NCI-H146 (cell line): ENCODE measurements at regions not wholly inside any gene's neighbourhood (a gene's known extent, or its start where the extent isn't known, plus 50 kb on each side); places are given as distances from the start of the nearest gene placed in this dataset.
"Not testable (repeated sequence)": the region's sequence is repeated elsewhere in the genome, so short reads cannot be mapped to it uniquely, and the experiment has no call there.

ENCODE experiments used
- DNase-seq: peaks from one replicate; lab custom pipeline; 2025; lab: John Stamatoyannopoulos, UW

DNA sequence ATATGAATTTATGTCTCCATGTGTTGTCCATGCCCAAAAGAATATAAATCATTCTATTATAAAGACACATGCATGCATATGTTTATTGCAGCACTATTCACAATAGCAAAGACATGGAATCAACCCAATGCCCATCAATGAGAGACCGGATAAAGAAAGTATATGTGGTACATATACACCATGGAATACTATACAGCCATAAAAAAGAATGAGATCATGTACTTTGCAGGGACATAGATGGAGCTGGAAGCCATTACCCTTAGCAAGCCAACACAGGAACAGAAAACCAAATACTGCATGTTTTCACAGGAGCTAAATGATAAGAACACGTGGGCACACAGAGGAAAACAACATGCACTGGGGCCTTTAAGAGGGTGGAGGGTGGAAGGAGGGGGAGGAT lies 639.1 kb downstream of the GATA3 start:
- not testable (repeated sequence) for DNase-seq

DNA sequence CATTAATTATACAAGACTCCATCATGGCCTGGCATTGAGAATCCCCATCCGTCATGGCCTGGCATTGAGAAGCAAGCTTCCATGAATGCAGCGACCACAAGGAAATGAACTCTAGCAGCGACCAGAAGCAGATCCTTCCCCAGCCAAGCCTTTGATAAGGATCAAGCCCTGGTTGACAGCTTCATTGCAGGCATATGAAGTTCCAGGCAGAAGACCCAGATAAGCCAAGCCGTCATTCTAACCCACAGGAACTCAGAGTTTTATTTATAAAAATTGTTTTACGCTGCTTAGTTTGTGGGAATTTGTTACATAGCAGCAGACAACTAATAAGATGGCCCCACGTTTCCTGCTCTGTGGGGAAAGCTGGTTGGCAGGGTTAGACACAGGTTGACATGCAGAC lies 642.3 kb downstream of the GATA3 start:
- DNase-seq: no peak

DNA sequence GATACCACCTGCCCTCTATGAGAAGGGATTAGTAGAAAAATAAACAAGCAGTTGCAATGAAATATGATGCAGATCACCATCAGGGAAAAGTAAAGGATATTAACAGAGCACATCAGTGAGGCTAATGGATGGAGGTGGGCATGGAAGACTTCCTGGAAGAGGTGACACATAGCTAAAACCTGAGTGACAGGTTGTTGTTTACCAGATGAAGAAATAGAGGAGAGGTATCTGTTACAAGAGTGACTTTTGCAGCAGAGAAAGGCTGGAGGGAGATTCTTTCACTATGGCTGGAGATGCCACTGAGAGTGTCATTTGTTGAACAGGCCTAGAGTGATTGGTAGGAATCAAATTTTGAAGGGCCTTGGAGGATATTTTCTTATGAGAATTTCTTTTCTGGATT lies 646.2 kb downstream of the GATA3 start:
- DNase-seq: no peak

DNA sequence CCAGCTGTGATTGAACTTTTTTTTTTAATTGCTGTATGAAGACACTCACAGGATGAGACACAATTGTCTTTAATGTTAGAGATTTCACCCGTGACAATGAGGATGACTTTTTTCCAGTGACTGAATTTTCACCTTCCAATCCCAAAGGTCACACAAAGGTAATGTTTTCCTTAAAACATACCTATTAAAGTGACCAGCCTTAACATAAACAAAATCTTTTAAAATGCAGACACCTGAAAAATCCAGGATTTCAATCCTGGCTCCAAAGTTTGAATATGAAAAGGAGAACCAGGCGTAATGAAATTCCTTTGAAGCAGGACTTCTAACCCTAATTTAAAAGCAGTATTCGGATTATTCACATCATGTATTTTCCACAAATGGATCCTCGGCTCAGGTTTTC lies 647.7 kb downstream of the GATA3 start:
- no peak for DNase-seq

DNA sequence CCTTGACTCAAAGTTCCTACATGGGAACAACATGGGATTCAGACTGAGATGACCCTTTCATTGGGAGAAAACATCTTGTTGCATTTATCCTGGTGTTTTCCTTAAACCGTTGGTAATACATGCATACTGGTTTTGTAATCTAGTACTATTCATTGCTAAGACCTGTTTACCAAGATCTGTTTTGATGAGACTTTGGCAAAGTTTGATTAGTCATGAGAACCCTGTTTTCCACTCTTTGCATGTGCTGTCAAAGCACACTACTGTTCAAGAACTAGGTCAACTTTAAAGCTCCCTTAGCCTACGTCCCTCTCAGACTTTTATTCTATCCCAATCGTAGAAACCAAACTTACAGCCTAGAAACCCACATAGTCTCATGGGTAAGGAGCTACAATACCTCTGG lies 650.9 kb downstream of the GATA3 start:
- DNase-seq: no peak

DNA sequence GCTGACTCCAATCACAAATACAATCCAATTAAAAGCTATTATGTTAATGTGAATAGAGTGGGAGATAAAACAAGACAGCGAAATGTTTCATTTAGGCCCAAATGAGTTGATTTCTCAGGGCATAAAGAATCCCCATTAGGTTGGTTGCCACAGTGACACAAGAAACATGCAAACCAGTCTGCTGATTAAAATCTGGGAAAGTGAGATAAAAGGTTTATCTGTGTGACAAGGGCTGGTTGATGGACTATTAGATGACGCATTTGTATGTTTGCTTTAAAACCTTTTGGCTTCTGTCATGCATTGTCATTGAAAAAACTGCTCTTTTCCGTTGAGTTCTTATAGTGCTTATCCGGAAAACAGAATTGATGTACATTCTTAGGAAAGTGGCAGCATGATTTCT lies 658.2 kb downstream of the GATA3 start:
- no peak for DNase-seq

DNA sequence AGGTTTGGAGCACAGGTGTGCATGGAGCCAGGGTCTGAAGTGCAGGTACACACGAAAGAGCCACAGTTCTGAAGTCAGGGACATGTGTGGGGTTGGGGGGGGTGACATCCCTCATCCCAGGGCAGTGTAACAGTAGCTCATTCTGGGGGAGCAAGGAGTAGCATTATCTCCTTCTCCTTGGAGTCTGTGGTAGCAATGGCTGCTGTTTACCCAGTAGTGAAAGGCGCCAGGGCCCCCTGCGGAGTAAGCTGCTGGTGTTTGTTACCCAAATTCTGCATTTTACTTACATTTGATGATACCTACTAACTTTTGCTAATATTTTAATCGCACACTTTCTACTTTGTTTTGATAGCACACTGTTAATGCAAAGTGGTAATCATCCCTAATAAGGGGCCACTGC lies 665.5 kb downstream of the GATA3 start:
- DNase-seq: no peak

DNA sequence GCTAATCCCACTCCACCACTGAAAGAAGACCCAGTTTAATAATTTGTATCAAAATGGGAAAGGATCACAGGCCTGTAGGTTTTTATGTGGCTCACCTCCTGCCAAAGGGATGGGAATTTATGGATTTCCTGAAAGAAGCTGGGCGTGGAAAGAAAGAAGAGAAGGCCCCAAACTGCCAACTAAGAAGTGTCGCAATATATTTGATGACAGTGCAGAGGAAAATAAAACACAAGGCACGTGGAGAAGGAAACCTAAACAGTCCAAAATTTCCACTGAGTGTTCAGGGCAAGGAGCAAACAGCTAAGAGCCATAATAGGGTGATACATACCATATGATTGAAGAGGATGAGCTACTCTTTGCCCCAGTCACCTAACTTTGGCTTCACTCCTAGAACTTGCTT lies 667.2 kb downstream of the GATA3 start:
- DNase-seq: no peak

DNA sequence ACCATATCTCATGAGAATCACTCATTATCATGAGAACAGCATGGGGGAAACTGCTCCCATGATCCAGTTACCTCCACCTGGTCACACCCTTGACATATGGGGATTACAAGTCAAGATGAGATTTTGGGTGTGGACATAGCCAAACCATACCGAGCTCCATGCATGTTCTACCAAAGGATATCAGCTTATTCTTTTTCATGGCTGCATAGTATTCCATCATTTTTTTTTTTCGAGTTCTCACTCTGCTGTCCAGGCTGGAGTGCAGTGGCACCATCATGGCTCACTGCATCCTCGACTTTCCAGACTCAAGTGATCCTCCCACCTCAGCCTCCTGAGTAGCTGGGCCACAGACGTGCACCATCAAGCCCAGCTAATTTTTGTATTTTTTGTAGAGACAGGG lies 668.3 kb downstream of the GATA3 start:
- DNase-seq: no peak

DNA sequence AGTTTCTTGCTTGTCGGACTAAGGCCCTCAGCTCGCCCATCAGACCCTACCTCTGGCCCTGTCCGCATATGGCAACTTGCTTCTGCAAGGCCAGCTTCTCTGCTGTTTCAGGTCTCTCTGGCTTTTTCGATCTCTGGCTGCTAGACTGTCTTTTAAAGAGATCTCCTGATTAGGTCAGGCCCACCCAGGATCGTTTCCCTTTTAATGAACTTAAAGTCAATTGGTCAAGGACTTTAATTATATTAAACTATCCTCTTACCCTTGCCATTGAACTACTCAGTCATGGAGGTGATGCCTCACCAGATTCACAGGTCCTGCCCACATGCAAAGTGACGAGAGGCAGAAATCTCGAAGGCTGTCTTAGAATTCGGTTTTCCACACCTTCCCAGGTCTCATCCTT lies 670.9 kb downstream of the GATA3 start:
- no peak for DNase-seq

DNA sequence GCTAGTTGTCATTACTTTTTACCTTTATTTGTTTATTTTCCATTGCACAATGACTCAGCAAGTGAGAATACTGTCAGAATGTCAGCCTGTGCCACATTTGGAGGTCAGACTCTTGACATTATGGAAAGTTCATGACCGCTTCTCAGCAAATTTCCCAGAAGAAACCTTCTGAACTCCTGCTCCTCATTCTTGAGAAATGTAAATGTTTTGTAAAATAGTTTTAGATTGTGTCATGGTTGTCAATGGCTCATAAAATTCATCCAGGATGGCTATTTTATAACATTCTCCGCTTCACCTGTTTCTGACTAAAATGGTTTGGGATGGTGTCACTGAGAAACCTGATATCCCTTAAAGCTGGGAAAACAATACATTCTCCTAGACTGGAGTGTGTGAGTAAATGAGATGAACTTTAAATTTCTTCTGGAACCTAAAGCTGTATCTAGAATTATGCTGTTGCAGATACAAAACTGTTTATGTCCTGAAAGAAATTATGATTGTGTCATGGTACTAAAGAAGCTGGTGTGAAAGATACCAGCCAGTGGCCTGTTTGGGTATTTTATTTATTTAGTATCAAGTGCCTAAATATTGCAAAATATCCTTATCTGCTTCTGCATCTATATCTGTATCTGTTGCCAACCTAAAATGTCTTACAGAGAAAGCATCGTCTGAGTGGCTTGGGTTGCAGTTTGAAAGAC lies 671.7 kb downstream of the GATA3 start:
- no peak for DNase-seq

DNA sequence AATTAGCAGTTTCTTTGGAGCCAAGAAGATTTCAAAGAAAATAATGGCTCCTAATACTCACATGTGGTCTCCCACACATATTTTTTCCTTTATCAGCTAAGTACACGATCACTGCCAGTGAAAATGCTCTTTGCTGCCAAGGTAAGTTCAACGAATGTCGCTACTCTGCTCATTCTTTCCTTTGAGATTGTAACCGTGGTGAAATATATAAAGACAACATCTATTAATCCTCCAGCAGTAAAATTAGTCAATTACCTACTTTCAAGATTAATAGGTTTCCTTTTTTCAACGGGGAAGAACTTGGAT lies 672.2 kb downstream of the GATA3 start:
- no peak for DNase-seq

DNA sequence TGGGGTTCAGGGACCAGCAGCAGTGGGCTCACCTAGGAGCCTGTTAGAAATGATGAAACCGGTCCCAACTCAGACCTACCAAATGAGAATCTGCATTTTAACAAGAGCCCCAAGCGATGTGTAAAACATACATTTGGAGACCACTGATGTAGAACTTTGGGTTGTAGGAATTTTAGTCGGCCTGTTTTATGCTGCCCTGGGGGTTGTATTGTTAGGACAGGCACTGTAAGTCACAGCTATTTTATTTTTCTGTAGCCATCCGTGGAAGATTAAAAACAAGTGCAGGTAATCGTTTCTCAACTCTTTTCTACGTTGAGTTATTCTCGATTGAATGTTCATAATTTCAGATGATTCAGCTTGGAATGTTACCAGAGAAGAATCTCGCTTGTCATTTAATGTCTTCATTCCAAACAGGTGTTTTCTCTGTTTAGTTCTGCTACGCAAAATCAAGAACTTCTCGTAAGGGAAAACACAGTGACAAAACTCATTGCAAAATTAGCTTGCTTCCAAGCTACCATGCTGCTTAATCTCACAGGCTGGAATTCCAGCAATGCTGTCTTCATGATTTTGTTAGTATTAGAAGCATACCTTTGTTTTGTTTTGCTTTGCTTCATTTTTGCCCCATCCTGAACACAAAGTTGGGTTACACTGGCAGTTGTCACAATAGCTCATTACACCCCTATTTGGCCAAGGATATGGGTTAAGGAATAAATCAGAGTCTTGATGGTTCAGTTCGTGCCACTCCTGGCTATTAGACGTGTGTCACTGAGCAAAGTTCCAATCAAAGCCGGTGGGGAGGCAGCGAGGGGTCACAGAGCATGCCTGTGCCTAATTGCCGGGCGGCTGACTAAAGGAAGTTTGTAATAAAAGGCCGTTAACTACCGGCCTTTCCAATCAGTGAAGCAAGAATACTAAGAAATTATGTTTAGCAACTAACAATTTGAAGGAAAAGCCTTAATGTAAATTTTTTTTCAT lies 676.9 kb downstream of the GATA3 start:
- DNase-seq: no peak

DNA sequence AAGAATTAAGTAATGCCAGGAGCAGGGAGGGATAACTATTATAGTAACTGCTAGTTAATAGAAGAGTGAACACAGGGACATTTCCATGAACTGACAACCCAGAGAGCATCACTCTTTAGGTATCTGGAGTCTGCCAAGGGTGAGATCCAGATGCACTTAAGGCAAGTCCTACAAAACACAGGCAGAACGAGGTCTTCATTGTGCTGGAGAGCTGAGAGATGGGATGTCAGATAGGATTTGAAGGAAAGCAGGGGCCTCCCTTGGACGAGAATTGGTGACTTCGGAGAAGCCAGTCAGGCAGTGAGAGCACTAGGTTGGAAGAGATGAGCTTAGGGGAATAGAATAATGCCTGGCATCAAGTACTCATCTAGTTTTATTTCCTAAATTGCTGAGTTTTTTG lies 684.5 kb downstream of the GATA3 start:
- no peak for DNase-seq

DNA sequence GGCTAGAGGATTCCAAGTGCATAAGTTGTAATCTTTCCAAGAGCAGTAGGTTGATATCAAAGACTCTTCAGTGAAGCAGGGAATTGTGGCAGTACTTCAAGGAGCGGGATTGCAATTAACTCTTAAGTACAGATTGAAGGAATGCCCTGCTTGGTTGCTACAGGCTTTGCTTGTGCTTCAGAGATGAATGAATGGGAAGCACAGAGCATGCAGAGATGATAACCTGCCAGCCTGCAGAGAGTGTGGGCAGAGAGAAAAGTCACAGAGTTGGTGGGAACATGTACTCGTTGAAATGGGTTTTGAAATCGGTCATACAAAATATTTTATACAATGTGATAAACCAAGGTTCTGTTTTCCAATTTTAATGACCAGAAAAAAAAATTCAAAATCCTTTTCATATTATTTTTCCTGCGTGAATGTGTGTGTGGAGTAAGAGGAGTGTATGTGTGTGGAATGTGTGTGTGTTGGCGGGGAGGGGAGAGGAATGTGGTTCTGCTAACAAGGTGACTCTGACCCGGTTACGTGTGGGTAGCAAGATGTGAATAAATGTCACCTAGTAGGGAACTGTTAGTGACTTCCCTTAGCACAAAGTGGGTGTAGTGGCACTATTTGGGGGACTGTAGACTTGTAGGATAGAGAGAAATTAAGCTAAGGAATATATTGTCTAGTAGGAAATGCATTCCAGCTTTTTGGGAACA lies 697.8 kb downstream of the GATA3 start:
- no peak for DNase-seq

DNA sequence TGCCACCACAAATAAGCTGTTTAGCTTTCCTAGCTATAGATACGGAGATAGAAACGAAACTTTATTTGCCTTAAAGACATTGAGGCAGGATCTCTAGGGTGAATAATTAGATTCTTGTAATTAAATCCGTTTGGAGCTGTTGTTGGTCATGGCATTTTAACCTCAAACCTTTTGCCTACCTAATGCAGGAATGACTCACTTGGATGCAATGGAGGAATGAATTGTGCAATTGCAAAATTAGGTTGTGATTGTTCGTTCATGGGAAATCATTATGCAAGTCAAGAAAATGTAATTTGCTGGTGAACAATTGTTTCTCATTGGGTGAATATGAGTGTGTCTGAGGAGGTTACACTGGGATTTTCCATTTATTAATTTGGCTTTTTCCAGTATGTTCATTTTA lies 703.5 kb downstream of the GATA3 start:
- no peak for DNase-seq

DNA sequence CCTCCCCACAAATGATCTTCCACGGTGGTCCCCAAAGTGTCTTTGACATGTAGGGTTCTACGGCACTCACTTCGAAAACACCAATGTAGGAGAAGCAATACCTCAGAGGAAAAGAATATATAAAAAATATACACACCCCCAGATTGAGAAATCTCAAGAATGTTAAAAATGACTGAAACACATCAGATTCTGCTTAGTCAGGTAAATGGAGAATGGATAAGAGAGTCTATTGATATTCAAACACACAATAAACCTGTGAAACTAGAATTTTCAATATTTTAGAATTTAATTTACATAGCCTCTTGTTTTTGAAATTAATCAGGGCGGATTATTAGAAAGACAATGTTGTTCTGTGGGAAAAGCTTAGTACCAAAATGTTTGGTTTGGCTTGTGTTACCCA lies 712.4 kb downstream of the GATA3 start:
- no peak for DNase-seq

DNA sequence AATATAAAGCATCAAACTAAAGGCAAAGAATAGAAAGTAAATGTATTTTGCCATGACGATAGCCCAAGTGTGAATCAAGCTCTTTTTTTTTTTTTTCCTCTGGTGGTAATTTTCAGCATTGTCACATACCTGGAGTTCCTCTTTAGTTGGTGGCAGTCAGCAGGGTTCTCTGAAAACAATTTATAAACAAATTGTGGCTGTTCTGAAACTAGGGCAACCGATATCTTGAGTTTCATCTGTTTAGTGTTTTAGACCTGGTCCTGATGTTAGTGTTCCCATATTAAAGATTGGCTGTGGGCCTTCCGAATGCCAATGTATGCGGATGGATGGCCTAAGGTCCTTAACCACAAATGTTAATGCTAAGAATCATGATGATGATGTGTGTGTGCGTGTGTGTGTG lies 713.1 kb downstream of the GATA3 start:
- no peak for DNase-seq

DNA sequence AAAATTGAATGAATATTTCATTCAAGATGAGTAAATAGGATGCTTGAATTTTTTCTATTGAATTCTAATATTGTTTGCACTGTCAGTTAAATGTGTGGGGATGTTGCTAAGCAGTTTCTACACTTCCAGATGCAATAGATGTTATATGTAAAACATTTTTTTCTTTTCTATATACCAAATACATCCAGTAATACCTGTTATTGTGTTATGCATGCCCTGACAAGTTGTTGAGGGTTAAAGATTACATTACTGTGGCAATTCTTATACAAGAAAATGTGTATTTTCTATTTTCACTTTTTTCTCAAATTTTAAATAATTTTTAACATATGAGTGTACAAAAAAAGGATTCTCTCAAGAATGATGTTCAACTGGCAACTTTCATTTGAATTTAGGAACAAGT lies 713.9 kb downstream of the GATA3 start:
- no peak for DNase-seq

DNA sequence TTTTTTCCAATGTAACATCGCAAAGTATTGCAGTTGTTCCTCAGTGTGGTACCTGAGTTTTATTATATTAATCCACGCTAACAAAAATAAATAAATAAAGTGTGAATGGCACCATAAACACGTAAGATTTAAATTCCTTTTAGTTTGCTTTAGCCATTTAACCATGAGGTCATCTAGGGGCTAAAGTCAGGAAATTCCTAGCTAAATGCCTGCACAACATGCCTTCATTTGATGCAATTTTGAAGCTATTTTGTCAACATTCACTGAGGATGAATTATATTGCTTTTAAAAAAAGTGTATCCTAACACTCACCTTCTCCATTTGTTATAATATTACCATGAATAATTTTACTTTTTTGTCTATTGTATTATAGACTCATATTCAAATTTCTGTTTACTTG lies 714.4 kb downstream of the GATA3 start:
- no peak for DNase-seq

DNA sequence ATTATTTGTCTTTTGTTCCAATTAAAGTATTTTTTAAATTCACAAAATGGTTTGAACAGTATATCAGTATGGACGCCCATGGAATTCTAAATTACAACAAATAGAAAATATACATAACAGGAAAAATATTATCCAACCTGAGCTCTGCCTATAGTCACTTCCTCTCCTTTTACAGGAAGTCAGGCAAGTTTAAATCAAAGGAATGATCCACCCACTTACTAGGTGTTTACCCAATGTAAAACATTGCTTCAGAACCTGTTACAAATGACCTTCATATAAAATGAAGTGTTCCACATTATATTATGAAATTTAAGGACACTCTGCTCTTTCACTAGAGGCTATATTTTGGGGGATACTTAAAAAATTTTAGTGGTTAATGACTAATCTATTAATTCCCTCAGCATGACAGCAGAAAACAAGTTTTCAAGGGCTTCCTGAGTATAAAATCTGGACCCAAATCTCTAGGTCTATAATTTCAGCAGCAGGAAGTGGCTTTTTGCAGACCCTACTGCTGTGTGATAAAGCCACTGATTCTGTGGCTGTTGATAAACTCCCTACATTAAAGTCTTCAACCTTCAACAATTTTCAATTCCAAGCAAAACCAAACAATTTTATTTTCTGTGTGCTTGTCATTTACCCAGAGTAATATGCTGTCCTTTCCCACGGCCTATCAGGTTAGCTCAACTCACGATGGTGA lies 722.6 kb downstream of the GATA3 start:
- no peak for DNase-seq

DNA sequence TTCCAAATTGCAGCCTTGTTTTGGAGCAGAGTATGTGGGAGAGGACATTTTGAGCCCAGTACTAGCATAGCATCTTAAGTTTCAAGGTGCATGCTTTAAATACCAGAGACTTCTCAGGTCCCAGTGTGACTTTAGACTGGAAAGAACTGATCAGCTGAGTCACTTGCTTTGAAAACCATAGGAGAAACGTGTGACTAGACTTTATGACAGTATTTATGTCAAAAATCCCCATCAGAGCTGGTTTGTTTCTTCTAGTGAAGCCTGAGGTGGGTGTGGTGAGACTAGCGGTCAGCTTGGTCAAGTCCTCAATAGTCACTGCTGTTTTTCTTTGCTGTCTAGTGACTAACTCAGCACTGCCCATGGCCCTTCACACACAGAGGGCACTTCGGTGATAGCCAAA lies 724.2 kb downstream of the GATA3 start:
- DNase-seq: no peak

DNA sequence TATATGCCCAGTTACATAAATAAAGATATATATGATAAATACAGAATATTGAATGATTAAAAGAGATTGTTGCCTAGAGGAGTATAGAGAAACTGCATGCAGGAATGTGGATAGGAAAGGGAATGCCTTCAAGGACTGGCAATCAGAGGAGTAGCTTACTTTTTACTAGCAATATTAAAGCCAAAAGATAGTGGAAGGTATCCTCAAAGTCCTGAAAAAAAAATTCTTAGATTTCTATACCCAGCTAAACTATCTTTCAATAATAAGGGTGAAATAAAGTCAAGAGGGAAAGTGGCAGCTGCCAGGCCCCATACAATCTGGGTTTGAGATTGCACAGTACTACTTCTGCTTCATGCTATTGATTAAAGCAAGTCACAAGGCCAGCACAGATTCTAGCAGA lies 733.2 kb downstream of the GATA3 start:
- DNase-seq: no peak
